ENCODE measurements at regions not wholly inside any gene's neighbourhood (a gene's known extent, or its start where the extent isn't known, plus 50 kb on each side); places are given as distances from the start of the nearest gene placed in this dataset.
"Not testable (repeated sequence)": the region's sequence is repeated elsewhere in the genome, so short reads cannot be mapped to it uniquely, and the experiment has no call there.

DNA sequence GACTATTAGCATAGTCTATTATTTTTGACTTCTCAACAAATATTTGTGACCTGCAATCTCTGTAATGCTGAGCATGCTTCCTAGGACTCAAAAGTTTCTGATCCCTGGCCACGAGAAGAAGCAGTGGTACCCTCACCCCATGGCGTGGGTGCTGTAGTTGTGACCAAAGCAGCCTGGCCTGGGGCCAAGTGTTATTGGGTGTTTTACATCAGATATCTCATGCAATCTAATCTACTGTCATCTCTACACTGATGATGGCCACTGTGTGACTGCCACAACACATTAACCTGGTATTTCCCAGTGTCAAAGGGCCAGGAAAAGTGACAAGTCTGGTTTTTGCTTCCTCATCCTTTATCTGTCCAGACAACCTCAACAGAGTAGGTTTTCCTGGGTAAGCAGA lies 80.8 kb upstream of the WIPF1 start:
- H3K36me3 ChIP-seq = no peaks in the 10 kb centered on the region
- H3K27ac ChIP-seq = no peak overlapping the region
- no peaks in the 10 kb centered on the region for H3K4me1 ChIP-seq
- ATAC-seq = no peak
- TF ChIP-seq, protein P1, sequence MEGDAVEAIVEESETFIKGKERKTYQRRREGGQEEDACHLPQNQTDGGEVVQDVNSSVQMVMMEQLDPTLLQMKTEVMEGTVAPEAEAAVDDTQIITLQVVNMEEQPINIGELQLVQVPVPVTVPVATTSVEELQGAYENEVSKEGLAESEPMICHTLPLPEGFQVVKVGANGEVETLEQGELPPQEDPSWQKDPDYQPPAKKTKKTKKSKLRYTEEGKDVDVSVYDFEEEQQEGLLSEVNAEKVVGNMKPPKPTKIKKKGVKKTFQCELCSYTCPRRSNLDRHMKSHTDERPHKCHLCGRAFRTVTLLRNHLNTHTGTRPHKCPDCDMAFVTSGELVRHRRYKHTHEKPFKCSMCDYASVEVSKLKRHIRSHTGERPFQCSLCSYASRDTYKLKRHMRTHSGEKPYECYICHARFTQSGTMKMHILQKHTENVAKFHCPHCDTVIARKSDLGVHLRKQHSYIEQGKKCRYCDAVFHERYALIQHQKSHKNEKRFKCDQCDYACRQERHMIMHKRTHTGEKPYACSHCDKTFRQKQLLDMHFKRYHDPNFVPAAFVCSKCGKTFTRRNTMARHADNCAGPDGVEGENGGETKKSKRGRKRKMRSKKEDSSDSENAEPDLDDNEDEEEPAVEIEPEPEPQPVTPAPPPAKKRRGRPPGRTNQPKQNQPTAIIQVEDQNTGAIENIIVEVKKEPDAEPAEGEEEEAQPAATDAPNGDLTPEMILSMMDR (IDR thresholded peaks at IDR 0.05) = no peak
- H3K9me3 ChIP-seq = no peaks in the 10 kb centered on the region
- DNase-seq = no peak
- no peak overlapping the region for H3K4me3 ChIP-seq
- 93% methylated on average over 2 of the region's 2 CpGs for WGBS, 2 donors
- no peaks in the 10 kb centered on the region for H3K27me3 ChIP-seq
- intact Hi-C loops (cut with DNase I) = no loop called here
- no peak for FAIRE-seq

DNA sequence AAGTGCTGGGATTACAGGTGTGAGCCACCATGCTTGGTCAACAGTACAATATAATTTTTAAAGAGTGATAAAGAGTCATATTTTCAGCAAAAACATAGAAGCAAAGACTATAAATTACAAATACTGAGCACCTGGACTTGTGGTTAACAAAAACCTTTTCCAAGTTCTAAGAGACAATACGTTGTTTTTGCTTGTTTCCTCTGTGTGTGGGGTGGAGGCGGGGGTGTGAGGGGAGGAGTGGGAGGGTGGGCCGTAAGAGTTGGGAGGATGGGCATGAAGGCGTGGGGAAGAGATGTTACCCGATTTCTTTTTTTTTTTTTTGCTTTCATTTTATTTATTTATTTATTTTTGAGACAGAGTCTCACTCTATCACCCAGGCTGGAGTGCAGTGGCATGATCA lies 78.0 kb upstream of the WIPF1 start:
- H3K27me3 ChIP-seq = no peaks in the 10 kb centered on the region
- DNase-seq = no peak
- intact Hi-C loops (cut with DNase I) = no loop called here
- no peaks in the 10 kb centered on the region for H3K9me3 ChIP-seq
- TF ChIP-seq, protein P1 (IDR thresholded peaks at IDR 0.05) = no peak
- no peak for ATAC-seq
- no peak overlapping the region for H3K4me3 ChIP-seq
- FAIRE-seq = no peak
- no peaks in the 10 kb centered on the region for H3K4me1 ChIP-seq
- H3K36me3 ChIP-seq = no peaks in the 10 kb centered on the region
- WGBS, 2 donors = 91 to 93% methylated on average over 5 of the region's 5 CpGs
- H3K27ac ChIP-seq = no peak overlapping the region

DNA sequence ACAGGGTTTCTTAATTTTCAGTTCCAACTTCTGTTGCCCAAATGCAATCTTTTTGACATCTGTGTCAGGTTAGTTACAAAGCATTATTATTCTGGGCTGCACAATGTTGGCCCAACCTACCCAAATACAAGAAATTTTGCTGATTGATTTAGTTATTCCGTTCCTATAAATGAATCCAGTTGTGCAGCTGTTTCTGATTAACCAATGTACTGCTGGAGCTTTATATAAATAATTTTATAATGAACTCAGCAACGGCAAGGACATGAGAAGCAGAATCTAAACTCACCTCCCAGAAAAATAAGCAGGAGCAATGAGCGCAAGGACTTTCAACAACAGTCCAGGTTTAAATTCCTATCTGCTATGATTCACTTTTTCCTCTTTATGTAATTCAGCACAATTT lies 76.3 kb upstream of the WIPF1 start:
- Histone ChIP-seq H3K27ac (no peak overlapping the region), H3K9me3 (no peaks in the 10 kb centered on the region), H3K4me3 (no peak overlapping the region), H3K36me3 (no peaks in the 10 kb centered on the region), H3K4me1 (no peaks in the 10 kb centered on the region), H3K27me3 (no peaks in the 10 kb centered on the region)
- TF ChIP-seq, protein P1 (IDR thresholded peaks at IDR 0.05) = no peak
- intact Hi-C loops (cut with DNase I) = no loop called here
- no peak for ATAC-seq
- FAIRE-seq = no peak
- whole genome bisulfite sequencing, 2 donors = 74% methylated on average over 3 of the region's 3 CpGs
- no peak for DNase-seq

DNA sequence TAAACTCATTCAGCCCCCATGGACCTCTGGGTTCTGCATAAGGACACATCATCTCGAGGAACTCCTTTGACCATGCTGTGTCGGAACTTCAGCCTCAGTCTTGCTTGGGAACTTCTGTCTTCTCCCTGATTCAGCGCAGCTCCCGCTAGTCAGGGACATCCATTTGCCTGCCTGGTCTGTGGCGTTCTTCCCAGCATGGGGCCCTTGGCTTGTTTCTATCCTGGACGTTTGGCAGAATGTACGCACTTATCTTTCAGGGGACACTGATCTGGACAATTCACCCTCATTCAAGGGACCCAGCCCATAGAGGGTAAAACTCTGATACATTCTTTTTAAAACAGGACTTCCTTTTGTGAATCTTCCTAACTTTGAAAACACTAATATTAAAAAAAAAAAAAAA lies 75.8 kb upstream of the WIPF1 start:
- intact Hi-C loops (cut with DNase I) = no loop called here
- H3K36me3 ChIP-seq = no peaks in the 10 kb centered on the region
- H3K9me3 ChIP-seq = no peaks in the 10 kb centered on the region
- H3K4me3 ChIP-seq = no peak overlapping the region
- TF ChIP-seq, protein P1 (IDR thresholded peaks at IDR 0.05) = no peak
- H3K4me1 ChIP-seq = no peaks in the 10 kb centered on the region
- FAIRE-seq (no peak), DNase-seq (no peak), ATAC-seq (no peak)
- 89 to 95% methylated on average over 7 of the region's 7 CpGs for WGBS, 2 donors
- H3K27me3 ChIP-seq = no peaks in the 10 kb centered on the region
- no peak overlapping the region for H3K27ac ChIP-seq

DNA sequence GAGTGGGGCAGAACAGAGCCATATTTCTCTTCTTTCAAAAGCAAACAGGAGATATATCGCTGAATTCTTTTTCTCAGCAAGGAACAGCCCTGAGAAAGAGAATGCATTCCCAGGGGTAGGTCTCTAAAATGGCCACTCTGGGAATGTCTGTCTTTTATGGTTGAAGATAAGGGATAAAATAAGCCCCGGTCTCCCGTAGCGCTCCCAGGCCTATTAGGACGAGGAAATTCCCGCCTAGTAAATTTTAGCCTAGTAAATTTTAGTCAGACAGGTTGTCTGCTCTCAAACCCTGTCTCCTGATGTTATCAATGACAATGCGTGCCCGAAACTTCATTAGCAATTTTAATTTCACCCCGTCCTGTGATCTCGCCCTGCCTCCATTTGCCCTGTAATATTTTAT lies 73.9 kb upstream of the WIPF1 start:
- H3K4me3 ChIP-seq; H3K9me3 ChIP-seq; intact Hi-C loops (cut with DNase I); H3K36me3 ChIP-seq; H3K27me3 ChIP-seq; H3K4me1 ChIP-seq; FAIRE-seq; H3K27ac ChIP-seq; ATAC-seq; DNase-seq: not testable (repeated sequence)
- 97% methylated on average over 10 of the region's 10 CpGs for WGBS, 2 donors

DNA sequence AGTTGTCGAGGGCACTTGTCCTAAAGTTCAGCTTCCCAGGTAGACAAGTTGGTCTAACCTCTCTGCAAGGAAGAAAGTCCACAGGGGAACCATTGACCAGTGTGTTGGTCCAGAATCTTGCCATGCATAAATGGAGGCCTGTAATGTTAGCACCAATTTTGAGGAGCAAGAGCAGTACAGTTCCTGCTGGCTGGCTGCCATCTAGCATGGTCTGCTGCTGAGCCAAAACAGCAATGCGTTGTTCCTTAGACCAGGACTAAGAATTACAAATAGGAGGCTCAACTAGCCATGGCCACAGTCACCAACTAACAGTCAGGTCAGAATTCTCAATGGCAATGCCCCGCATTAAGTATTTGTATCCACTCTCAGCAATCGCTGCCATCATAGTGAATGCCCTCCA lies 72.8 kb upstream of the WIPF1 start:
- Histone ChIP-seq H3K27ac (no peak overlapping the region), H3K36me3 (no peaks in the 10 kb centered on the region), H3K4me1 (no peaks in the 10 kb centered on the region), H3K9me3 (no peaks in the 10 kb centered on the region), H3K27me3 (no peaks in the 10 kb centered on the region), H3K4me3 (no peak overlapping the region)
- TF ChIP-seq, protein P1 (IDR thresholded peaks at IDR 0.05) = no peak
- intact Hi-C loops (cut with DNase I) = no loop called here
- no peak for ATAC-seq
- 93% methylated on average over 4 of the region's 4 CpGs for WGBS, 2 donors
- DNase-seq = no peak
- FAIRE-seq = no peak

Data from pancreas (tissue), 10 donors.